Panc1 (cell line): ENCODE measurements at regions not wholly inside any gene's neighbourhood (a gene's known extent, or its start where the extent isn't known, plus 50 kb on each side); places are given as distances from the start of the nearest gene placed in this dataset.

Experiments
- ATAC-seq: fragments of 200-7000 bp; cut with Tn5 transposase; 2 replicates; pipeline ENCODE4 v1.9.1; 2020; ENCODE audit warnings: mild to moderate bottlenecking, moderate library complexity
- BruUV-seq: library from RNA; stranded (reverse); fragments of 400-500 nt; replicated peaks from 2 replicates; lab custom pipeline; 2021; lab: Mats Ljungman, UMichigan
- CTCF ChIA-PET: fragments of 300-600 bp; sonication (Branson Sonifier 250); formaldehyde crosslinking; loops from one replicate; lab custom pipeline; 2022; ENCODE audit warnings: antibody characterized with exemption; lab: Charles Lee
- POLR2A ChIA-PET: fragments of 300-600 bp; sonication (Branson Sonifier 250); formaldehyde crosslinking; loops from one replicate; lab custom pipeline; 2022; ENCODE audit warnings: antibody characterized with exemption; lab: Charles Lee
- DNase-seq: peaks from one replicate; pipeline ENCODE4 v3.0.0-alpha.2; 2010; ENCODE audit warnings: low read depth, low spot score
- H3K27ac ChIP-seq: 2 replicates; pipeline ENCODE4 v1.5.1; 2011; ENCODE audit warnings: mild to moderate bottlenecking, low read length, inconsistent platforms
- H3K27me3 ChIP-seq: fragments of 200-500 bp; sonication (Bioruptor generic); 2 replicates; pipeline ENCODE4 v1.6.0; 2014; ENCODE audit warnings: low read length, inconsistent platforms; ENCODE audit not compliant: control insufficient read depth, insufficient read depth
- H3K36me3 ChIP-seq: fragments of 200-500 bp; sonication (Bioruptor generic); 2 replicates; pipeline ENCODE4 v1.5.1; 2014; ENCODE audit warnings: inconsistent platforms, mild to moderate bottlenecking, low read length, moderate library complexity; ENCODE audit not compliant: control insufficient read depth, insufficient read depth
- H3K4me1 ChIP-seq: 2 replicates; pipeline ENCODE4 v1.5.1; 2011; ENCODE audit warnings: inconsistent platforms, mild to moderate bottlenecking, low read length, moderate library complexity; ENCODE audit not compliant: control insufficient read depth, insufficient read depth
- H3K4me3 ChIP-seq, 2 experiments: 2 replicates each; pipeline ENCODE4 v1.5.1; 2011 to 2012; ENCODE audit warnings: low read depth in 2 of 2, low read length in 2 of 2, mild to moderate bottlenecking in 2 of 2, inconsistent platforms in 1 of 2, moderate library complexity in 1 of 2
- H3K9me3 ChIP-seq: fragments of 200-500 bp; sonication (Bioruptor generic); 2 replicates; pipeline ENCODE4 v1.5.1; 2014; ENCODE audit warnings: low read depth, mild to moderate bottlenecking, inconsistent platforms, low read length, moderate library complexity; ENCODE audit not compliant: control insufficient read depth, insufficient read depth
- CTCF ChIP-seq: fragments of 450-650 bp; IDR thresholded peaks from 2 replicates; pipeline ENCODE4 v1.5.1; 2017; ENCODE audit warnings: mild to moderate bottlenecking
- POLR2AphosphoS5 ChIP-seq: IDR thresholded peaks from 2 replicates; pipeline ENCODE4 v1.6.1; 2012; ENCODE audit warnings: mild to moderate bottlenecking, low read depth, low read length, moderate library complexity
- REST ChIP-seq, 2 experiments: IDR thresholded peaks; 2 replicates each; pipeline ENCODE4 v1.6.1; 2011 to 2012; ENCODE audit warnings: low read depth in 2 of 2, control low read depth in 1 of 2, low read length in 1 of 2, mild to moderate bottlenecking in 1 of 2, moderate library complexity in 1 of 2; ENCODE audit not compliant: insufficient read depth in 1 of 2
- SIN3A ChIP-seq: IDR thresholded peaks from 2 replicates; pipeline ENCODE4 v1.6.1; 2012; ENCODE audit warnings: low read depth, mild to moderate bottlenecking, low read length, moderate library complexity, borderline replicate concordance; ENCODE audit not compliant: insufficient read depth
- TCF7L2 ChIP-seq: IDR thresholded peaks from 2 replicates; pipeline ENCODE4 v1.6.1; 2011; ENCODE audit warnings: mild to moderate bottlenecking, low read depth, low read length, inconsistent platforms
- in situ Hi-C: cut with HindIII; loops from 2 replicates; pipeline ENCODE4 v1.10.0; 2016; ENCODE audit warnings: low sequenced_read_pairs, low pct_unique_long_range_greater_than_20kb
- intact Hi-C: fragments of 100-400 bp; cut with micrococcal nuclease; formaldehyde crosslinking; loops from one replicate; pipeline ENCODE4 v1.10.0; 2022; ENCODE audit not compliant: unreplicated experiment

GRCh38 chr1:195047772-195048171 is 1560.5 kb downstream of the KCNT2 start:
- TF ChIP-seq POLR2AphosphoS5 (no peak), CTCF (no peak), TCF7L2 (no peak), SIN3A (no peak), REST (IDR thresholded peaks at IDR 0.05; ENCODE audit: insufficient read depth in 1 of 2, low read depth in 2 of 2, low read length in 1 of 2) (no peak)
- ChIA-PET CTCF (no interaction called here), POLR2A (no interaction called here)
- H3K36me3 ChIP-seq: no peaks in the 10 kb centered on the region
- intact Hi-C loops: no loop called here
- in situ Hi-C loops: no loop called here
- no peak overlapping the region for H3K27ac ChIP-seq
- ATAC-seq (no peak), DNase-seq (no peak)
- H3K4me3 ChIP-seq: no peak overlapping the region
- H3K9me3 ChIP-seq: 0 out of 2 replicates have a peak, but pooled peaks cover 5% of the 10 kb centered on the region
- no peaks in the 10 kb centered on the region for H3K4me1 ChIP-seq
- no TSS peak for BruUV-seq
- no peaks in the 10 kb centered on the region for H3K27me3 ChIP-seq

- Histone ChIP-seq H3K9me3 (0 out of 2 replicates have a peak, but pooled peaks cover 5% of the 10 kb centered on the region), H3K36me3 (no peaks in the 10 kb centered on the region), H3K27ac (no peak overlapping the region), H3K4me3 (no peak overlapping the region), H3K4me1 (no peaks in the 10 kb centered on the region), H3K27me3 (no peaks in the 10 kb centered on the region)
- no peak for ATAC-seq
- DNase-seq: no peak
- BruUV-seq: no TSS peak
- intact Hi-C loops (no loop called here), in situ Hi-C loops (no loop called here)
- ChIA-PET CTCF (no interaction called here), POLR2A (no interaction called here)
- TF ChIP-seq TCF7L2: no peak
- TF ChIP-seq POLR2AphosphoS5: no peak
- no peak for TF ChIP-seq SIN3A
- TF ChIP-seq CTCF: no peak
- TF ChIP-seq REST (IDR thresholded peaks at IDR 0.05; ENCODE audit: insufficient read depth in 1 of 2, low read depth in 2 of 2, low read length in 1 of 2): no peak
These were observed 1563.2 kb downstream of the KCNT2 start for GRCh38 chr1:195045072-195045471.
